Inflammatory macrophage treated with lipopolysaccharide for 4 hours (primary cell): ENCODE measurements at regions not wholly inside any gene's neighbourhood (a gene's known extent, or its start where the extent isn't known, plus 50 kb on each side); places are given as distances from the start of the nearest gene placed in this dataset.
A peak's percentile ranks its signal among the peaks of the same experiment; 100 is the strongest.

Experiments used
- DNase-seq: peaks from one replicate; pipeline ENCODE4 v3.0.0-alpha.2; 2020

- DNase-seq, result no peak
Observed at GRCh38 chr2:58501371-58502160, 260.4 kb upstream of the FANCL start.

GRCh38 chr2:58497168-58497567 is 256.0 kb upstream of the FANCL start:
- no peak for DNase-seq

DNA sequence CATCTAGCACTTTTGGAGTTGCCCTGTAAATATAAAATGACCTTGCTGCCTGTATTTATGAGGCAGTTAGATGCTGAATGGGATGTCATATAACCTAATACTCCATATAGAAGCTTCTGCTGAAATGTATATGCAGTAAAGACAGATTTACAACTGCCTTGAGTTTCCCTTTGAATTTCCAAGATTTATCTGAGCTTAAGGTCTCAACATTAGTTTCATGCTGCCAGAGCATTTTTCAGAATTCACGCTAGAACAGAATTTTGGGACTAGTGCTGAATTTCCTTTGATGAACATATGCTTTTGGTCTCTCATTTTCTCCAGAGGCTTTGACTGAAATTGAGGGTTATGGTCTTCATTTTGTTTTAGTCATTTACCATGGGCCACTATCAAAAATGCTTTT is 254.7 kb upstream of the FANCL start:
- no peak for DNase-seq

DNA sequence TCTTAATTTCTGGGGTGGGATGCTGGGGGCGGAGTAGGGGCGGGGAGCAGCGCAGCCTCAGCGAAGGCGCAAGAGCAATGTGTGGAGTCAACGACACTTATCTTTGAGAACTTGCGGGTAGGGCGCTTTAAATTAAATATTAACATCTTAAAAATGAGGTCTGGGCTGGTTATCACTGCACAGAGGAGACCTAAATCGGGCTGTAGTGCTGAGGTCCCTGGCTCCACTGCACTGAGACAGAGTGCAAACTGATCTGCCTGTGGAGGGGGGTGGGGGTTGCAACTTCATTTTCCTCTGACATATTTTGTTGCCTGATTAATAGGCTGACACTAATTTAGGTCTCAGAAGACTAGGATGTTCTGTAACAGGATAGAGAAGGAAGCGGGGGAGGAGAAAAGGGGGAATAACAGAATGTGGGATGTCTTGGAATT is 253.0 kb upstream of the FANCL start:
- no peak for DNase-seq

DNA sequence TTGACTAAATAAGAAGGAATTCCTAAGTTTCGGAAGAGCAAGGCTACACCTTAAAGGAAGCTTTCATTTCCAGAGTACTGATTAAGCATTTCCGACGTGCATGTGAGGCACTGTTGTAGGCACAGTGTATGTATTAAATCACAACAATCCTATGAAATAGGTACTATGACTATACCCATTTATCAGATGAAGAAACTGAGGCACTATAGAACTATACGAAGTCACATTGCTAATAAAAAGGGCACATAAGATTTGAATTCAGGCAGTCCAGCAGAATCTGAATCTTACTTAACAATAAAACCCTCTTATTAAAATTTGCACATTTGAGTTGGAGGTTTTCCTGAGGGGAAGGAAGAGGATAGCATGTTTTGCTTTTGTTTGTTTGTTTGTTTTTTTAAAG is 243.5 kb upstream of the FANCL start:
- no peak for DNase-seq

DNA sequence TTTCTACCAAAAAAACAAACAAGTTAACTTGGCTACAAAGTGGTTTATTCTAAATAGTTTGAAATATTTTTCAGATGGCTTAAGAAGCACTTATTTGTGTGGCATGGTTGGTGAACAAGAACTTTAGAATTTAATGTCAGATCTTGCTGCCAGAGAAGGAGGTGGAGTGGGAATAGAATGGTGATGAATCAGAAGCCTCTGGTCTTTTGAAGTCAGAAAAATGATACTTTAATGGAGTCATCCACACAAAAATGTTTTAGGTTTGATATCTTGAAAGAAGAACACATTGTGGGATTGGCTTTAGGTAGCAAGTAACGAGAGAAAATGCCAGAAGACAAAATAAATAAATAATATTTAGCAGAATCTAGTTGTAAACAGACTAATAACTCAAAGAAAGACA is 243.1 kb upstream of the FANCL start:
- DNase-seq, result no peak

DNA sequence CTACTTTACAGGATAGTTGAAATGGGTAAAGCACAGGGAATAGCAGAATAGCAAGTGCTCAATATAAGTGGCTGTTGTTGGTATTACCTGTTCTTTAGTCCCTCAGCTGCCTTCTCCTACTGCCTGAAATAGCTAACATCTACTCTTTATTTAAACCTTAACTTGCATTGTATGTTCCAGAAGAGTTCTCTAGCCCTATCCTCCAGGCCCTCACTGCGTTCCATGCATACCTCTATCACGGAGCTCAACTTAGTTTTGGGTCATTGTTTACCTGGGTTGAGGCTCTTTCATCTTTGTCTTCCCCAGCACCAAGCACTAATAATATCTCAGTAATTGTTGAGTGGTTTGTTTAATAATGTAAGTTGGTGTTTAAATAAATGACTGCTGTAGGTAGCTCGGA is 242.2 kb upstream of the FANCL start:
- no peak for DNase-seq

DNA sequence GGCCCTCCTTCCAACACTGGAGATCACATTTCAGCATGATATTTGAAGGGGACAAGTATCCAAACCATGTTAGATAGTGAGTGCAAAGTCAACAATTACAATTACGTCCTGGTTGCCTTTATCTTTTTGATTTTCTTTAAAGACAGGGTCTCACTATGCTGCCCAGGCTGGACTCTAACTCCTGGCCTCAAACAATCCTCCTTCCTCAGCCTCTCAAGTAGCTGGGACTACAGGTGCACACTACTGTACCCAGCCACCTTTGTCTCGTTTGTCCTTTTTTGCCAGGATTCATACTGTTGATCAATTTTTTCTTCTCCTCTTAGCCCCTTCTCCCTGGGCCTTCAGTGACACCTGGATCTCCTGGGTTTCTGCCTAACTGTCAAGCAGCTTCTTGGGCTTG is 240.5 kb upstream of the FANCL start:
- DNase-seq, result no peak

DNA sequence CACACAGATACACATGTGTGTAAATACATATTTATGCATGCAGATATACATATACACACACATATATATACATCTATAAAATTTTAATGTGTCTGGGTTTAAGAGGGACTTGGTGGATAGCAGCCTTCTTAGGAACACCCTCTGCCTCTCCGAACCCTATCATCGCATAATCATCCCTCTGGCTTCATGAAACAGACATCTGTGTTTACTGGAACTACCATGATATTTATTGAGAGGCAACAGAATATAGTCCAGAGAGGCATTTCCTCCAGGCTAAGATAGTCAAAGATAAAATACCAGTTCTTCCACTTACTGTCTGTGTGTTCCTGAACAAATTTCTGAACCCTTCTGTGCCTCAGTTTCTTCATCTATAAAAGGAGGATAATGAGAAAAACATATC is 239.0 kb upstream of the FANCL start:
- DNase-seq, result no peak

DNA sequence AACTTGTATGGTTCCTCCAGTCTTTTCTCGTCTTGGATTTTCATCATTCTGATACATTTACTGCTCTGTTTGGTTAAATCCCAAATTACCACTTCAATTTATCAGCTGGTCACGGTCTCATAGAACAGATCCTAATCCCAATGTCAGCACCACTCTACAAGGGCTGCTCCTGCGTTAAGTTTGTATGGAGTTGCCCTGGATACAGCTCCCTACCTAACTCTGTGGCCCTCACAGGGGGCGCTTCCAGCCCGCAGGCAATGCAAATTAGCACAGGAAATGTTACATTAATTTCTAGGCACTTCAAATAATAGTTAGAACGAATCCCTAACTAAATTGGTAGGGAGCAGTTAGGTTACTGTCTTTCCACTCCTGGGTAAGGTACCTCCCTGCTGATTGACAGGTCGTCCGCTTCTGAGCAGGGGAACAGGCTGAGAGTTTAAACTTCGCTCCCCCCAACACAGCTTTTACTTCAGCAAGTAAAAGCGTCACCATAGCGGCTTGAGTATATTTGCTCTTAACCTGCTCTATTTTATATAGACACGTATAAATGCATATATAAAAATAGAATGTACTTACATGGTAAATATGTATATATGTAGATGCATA is 238.5 kb upstream of the FANCL start:
- no peak for DNase-seq

- DNase-seq, result no peak
Observed at GRCh38 chr2:58476556-58476955, 235.4 kb upstream of the FANCL start.

DNA sequence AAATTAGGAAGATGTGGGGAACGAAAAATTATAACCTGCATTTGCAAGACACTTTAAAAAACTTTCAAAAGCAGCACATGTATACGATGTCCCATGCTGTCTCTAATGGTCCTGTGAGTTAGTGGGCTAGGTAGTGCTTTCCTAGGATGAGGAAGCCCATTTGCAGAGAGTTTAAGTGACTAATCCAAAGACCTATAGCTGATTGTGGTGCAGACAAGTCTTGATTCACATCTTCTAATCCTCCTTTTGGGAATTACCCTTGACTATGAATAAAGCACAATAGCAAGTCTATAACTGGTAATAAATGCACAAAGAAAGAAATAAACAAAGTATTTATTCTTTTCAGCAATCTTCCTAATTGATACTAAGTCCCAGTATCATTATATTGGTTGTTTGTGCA is 234.6 kb upstream of the FANCL start:
- no peak for DNase-seq

DNA sequence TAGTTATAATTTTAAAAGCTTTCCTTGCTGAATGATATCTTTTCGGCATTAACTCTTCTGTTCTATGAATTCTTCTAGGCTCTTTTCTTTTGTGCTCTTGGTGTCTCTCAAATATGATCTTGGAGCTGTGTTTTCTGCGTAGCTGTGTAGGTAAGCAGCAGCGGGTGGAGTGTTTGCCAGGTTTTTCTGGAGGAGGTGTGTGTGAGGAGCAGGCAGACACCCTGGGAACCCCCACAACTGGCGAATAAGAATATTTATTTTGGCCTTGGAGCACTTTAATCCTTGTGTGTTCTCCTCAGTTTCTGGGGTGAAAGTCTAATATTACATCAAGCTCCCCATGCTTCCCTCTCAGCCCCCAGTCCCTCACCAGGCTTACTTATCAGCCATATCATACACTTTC is 232.0 kb upstream of the FANCL start:
- DNase-seq, result no peak

GRCh38 chr2:58466804-58467203 is 225.7 kb upstream of the FANCL start:
- DNase-seq, result peak; percentile 27

DNA sequence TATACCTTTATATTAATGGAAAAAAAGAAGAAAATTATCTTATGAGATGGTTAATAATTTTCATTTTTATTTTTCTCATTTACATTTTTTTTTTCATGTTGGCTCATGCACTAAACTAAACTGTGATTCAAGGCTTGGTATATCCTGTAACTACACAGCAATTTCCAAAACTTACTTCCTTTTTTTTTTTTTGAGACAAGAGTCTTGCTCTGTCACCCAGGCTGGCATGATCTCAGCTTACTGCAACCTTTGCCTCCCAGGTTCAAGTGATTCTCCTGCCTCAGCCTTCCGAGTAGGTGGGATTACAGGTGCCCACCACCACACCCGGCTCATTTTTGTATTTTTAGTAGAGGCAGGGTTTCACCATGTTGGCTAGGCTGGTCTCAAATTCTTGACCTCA is 224.9 kb upstream of the FANCL start:
- DNase-seq, result peak; percentile 42

DNA sequence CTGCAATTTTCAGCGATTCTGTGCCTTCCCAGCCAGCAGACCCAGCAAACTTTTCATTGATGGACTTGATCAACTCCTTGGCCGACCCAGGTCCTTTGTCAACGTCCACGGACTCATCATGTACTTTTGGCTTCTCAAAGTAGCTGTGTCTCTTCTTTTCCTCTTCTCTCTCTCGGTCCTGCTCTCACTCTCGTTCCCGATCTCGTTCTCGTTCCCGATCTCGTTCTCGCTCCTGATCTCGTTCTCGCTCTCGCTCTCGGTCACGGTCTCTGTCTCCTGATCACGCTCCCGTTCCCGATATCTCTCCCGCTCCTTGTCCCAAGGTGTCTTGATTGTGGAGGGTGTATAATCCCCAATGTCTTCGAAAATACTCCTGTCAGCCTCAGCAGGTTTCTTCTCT is 219.5 kb upstream of the FANCL start:
- no peak for DNase-seq

DNA sequence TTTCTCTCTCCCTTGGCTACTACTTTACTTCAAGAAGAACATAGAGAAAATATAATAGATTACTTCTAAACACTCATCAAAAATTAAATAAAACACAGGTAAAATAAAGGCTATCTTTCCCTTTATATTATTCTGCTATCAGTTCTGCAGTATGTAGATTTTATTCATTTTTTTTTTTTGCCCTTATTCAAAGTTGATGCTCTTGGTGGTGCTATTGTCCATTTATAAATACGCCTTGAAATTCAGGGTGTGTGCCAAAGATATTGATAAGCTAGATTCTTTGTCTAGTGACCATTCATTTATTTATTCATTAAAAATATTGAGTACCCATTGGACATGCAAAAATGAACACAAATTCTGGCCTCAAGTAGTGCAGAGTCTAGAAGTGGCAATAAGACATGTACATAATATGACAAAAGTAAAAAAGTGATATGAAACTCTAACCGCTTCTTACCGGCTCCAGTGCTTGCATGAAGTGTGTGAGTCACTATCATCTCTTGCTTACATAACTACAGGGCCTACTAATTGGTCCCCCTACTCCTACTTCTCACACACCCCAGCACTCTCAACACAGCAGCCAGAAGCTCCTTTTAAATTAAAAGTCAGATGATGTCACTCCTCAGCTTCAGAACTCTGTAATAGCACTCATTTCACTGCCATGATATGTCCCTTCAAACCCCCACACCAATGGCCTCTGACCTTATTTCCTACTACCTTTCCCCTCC is 208.3 kb upstream of the FANCL start:
- DNase-seq, result peak; percentile 86

- no peak for DNase-seq
Observed at GRCh38 chr2:58448845-58449244, 207.7 kb upstream of the FANCL start.

DNA sequence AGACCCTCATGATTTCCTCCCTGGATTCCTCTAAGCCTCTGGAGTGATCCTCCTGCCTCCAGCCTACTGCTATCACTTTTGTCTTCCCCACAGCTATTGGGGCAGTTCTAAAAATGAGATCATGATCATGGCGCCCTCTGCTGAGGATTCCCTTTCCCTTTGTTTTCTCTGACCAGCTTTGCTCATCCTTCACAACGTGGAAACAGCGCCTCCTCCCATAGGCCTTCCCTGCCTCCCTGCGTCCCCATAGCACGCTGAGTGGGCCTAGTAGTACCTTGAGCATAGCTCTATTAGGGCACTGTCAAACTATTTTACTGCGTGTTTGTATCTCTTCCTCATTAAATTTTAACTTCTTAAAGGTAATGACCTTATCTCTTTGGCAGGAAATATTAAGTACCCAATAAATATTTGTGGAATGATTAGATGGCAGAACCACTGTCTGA is 207.0 kb upstream of the FANCL start:
- peak; percentile 47 for DNase-seq

- DNase-seq, result no peak
Observed at GRCh38 chr2:58447586-58447985, 206.5 kb upstream of the FANCL start.

- no peak for DNase-seq
Observed at GRCh38 chr2:58441643-58442042, 200.5 kb upstream of the FANCL start.

- DNase-seq, result no peak
Observed at GRCh38 chr2:58436872-58437271, 195.7 kb upstream of the FANCL start.

DNA sequence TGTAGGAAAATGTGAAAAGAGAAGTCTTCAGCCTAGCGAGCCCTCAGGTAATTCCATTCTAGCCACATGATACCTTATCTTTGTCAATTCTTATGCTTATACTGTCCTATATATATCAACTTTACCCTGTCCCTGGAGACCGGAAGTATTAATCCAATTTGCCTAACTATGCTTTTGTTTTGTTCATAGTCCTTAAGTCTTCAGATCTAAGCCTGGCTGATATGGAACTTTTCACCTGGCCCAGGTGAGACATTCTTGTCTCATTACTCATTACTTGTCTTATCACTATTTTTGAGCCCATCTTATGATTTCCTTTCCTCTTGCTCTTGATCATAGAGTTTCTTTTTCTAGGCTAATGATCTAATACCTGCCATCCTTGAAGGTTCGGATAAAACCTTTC is 194.1 kb upstream of the FANCL start:
- DNase-seq, result no peak

- no peak for DNase-seq
Observed at GRCh38 chr2:58434692-58435091, 193.6 kb upstream of the FANCL start.
